GM18867 (cell line): ENCODE measurements at regions not wholly inside any gene's neighbourhood (a gene's known extent, or its start where the extent isn't known, plus 50 kb on each side); places are given as distances from the start of the nearest gene placed in this dataset.

Experiments
- ATAC-seq: cut with Tn5 transposase; IDR thresholded peaks from one replicate; pipeline ENCODE4 v1.9.1; 2021; ENCODE audit warnings: mild to moderate bottlenecking, moderate library complexity; ENCODE audit not compliant: unreplicated experiment

- no peak for ATAC-seq
These were observed 314.2 kb downstream of the CDC5L start for GRCh38 chr6:44701637-44702101.

GRCh38 chr6:44702292-44702691 is 314.8 kb downstream of the CDC5L start:
- no peak for ATAC-seq

- ATAC-seq: no peak
These were observed 317.0 kb downstream of the CDC5L start for GRCh38 chr6:44704240-44705150.

GRCh38 chr6:44705596-44705995 is 318.1 kb downstream of the CDC5L start:
- no peak for ATAC-seq

GRCh38 chr6:44706011-44706410 is 318.5 kb downstream of the CDC5L start:
- ATAC-seq: no peak

- no peak for ATAC-seq
These were observed 320.7 kb downstream of the CDC5L start for GRCh38 chr6:44708208-44708607.

- no peak for ATAC-seq
These were observed 325.0 kb downstream of the CDC5L start for GRCh38 chr6:44712353-44713111.

- ATAC-seq: no peak
These were observed 327.7 kb downstream of the CDC5L start for GRCh38 chr6:44715188-44715587.

- no peak for ATAC-seq
These were observed 328.4 kb downstream of the CDC5L start for GRCh38 chr6:44715925-44716324.

GRCh38 chr6:44717431-44717830 is 329.9 kb downstream of the CDC5L start:
- ATAC-seq: no peak

GRCh38 chr6:44721954-44722578 is 334.6 kb downstream of the CDC5L start:
- no peak for ATAC-seq

GRCh38 chr6:44722736-44723135 is 335.2 kb downstream of the CDC5L start:
- no peak for ATAC-seq

- ATAC-seq: no peak
These were observed 336.1 kb downstream of the CDC5L start for GRCh38 chr6:44723439-44724197.

- no peak for ATAC-seq
These were observed 337.6 kb downstream of the CDC5L start for GRCh38 chr6:44725070-44725469.

- no peak for ATAC-seq
These were observed 340.4 kb downstream of the CDC5L start for GRCh38 chr6:44727651-44728630.

GRCh38 chr6:44730771-44731391 is 343.4 kb downstream of the CDC5L start:
- ATAC-seq: no peak

- ATAC-seq: no peak
These were observed 344.1 kb downstream of the CDC5L start for GRCh38 chr6:44731485-44732095.

GRCh38 chr6:44732243-44732642 is 344.7 kb downstream of the CDC5L start:
- ATAC-seq: no peak

GRCh38 chr6:44733126-44733525 is 345.6 kb downstream of the CDC5L start:
- ATAC-seq: no peak
